ENCODE measurements at regions not wholly inside any gene's neighbourhood (a gene's known extent, or its start where the extent isn't known, plus 50 kb on each side); places are given as distances from the start of the nearest gene placed in this dataset.

DNA sequence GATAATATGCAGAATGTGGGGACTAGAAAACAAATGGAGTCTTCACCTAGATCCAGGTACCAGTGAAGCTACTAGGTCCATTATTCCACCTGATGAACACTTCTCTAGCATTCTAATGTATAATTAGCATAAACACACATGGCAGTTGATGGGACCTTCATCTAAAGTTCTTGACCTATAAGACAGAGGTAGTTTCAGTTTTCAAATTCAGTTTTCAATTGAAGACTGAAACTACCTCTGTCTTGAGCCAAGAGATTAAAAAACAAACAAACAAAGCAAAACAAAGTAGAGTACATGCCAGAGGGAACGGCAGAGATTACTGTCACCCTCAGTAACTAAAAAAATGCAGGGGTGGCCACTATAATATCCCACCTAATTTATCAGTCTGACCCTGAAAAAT, 199.9 kb upstream of the NEIL3 start:
- TF ChIP-seq POLR2AphosphoS5 (IDR thresholded peaks at IDR 0.05; ENCODE audit: borderline replicate concordance, low read depth, low read length) (no peak), EZH2 (IDR thresholded peaks at IDR 0.05) (no peak)
